ENCODE measurements at regions not wholly inside any gene's neighbourhood (a gene's known extent, or its start where the extent isn't known, plus 50 kb on each side); places are given as distances from the start of the nearest gene placed in this dataset.

GRCh38 chr2:234305846-234306245 lies 191.0 kb downstream of the ARL4C start:
- H3K27me3 ChIP-seq (ENCODE audit: control insufficient read depth in 2 of 2, insufficient read depth in 2 of 2, low read length in 2 of 2), result peaks cover 6 to 7% of the 10 kb centered on the region in 2 experiments
- no peaks in the 10 kb centered on the region for H3K9me1 ChIP-seq (replicated peaks; ENCODE audit: control insufficient read depth, extremely low read depth, insufficient read depth, low read length)
- no peaks in the 10 kb centered on the region for H3K79me2 ChIP-seq (ENCODE audit: control insufficient read depth, insufficient read depth, low read length)
- H4K20me1 ChIP-seq (replicated peaks; ENCODE audit: control insufficient read depth, extremely low read depth, insufficient read depth, low read length), result no peaks in the 10 kb centered on the region
- CTCF ChIA-PET, result interaction anchor here (1.1 to 1.2 kb wide), 2 partner anchors 191 to 811 kb away, joined by 3 read pairs; partner anchors contain the start of gene ARL4C
- intact Hi-C loops (cut with micrococcal nuclease), result no loop called here
- no peak for TF ChIP-seq EZH2 (IDR thresholded peaks at IDR 0.05; ENCODE audit: borderline replicate concordance, low read depth, low read length, severe bottlenecking)
- TF ChIP-seq POLR2AphosphoS5 (IDR thresholded peaks at IDR 0.05; ENCODE audit: insufficient read depth, low read depth, low read length), result no peak
- TF ChIP-seq CTCF (IDR thresholded peaks at IDR 0.05; ENCODE audit: extremely low read depth in 1 of 2, insufficient read depth in 1 of 2, low read depth in 1 of 2, low read length in 2 of 2), result no peak
- TF ChIP-seq GATA2 (IDR thresholded peaks at IDR 0.05; ENCODE audit: insufficient read depth, insufficient read length, low read depth, low read length), result no peak
- no peak for TF ChIP-seq JUN (IDR thresholded peaks at IDR 0.05; ENCODE audit: borderline replicate concordance, insufficient read depth, insufficient read length, low read depth)
- dilution Hi-C loops (cut with MboI; ENCODE audit: extremely low pct_ligation_motif_present, low sequenced_read_pairs), result no loop called here
- DNase-seq (ENCODE audit: low read depth, low spot score) (no peak), FAIRE-seq (no peak)
- no peaks in the 10 kb centered on the region for H3K9me3 ChIP-seq (replicated peaks; ENCODE audit: control insufficient read depth, insufficient read depth, low read length)
- no peaks in the 10 kb centered on the region for H3K36me3 ChIP-seq (ENCODE audit: control insufficient read depth in 2 of 2, extremely low read depth in 1 of 2, insufficient read depth in 2 of 2, low read length in 2 of 2)
- H2AFZ ChIP-seq (ENCODE audit: low read depth, low read length), result no peak overlapping the region
- H3K27ac ChIP-seq (ENCODE audit: insufficient read depth, low read depth, low read length), result no peak overlapping the region
- H3K4me3 ChIP-seq (replicated peaks in 1 of 3; ENCODE audit: insufficient read depth in 1 of 3, low read depth in 1 of 3, low read length in 3 of 3), result no peak overlapping the region
- no peak overlapping the region for H3K9ac ChIP-seq (replicated peaks; ENCODE audit: extremely low read depth, insufficient read depth, low read length)
- no peaks in the 10 kb centered on the region for H3K4me1 ChIP-seq (ENCODE audit: control insufficient read depth, extremely low read depth, insufficient read depth, low read length)
- no TSS peak for BruUV-seq (replicated peaks)
- no peak overlapping the region for H3K4me2 ChIP-seq (ENCODE audit: insufficient read depth, low read length)
- POLR2A ChIA-PET, result no interaction called here

GRCh38 chr2:234304950-234305349 lies 191.9 kb downstream of the ARL4C start:
- no peak for FAIRE-seq

More at GRCh38 chr2:234304950-234305349, 191.9 kb downstream of the ARL4C start:
- H2AFZ ChIP-seq (ENCODE audit: low read depth, low read length), result no peak overlapping the region
- no peaks in the 10 kb centered on the region for H3K9me3 ChIP-seq (replicated peaks; ENCODE audit: control insufficient read depth, insufficient read depth, low read length)
- H4K20me1 ChIP-seq (replicated peaks; ENCODE audit: control insufficient read depth, extremely low read depth, insufficient read depth, low read length), result no peaks in the 10 kb centered on the region
- no peak for TF ChIP-seq JUN (IDR thresholded peaks at IDR 0.05; ENCODE audit: borderline replicate concordance, insufficient read depth, insufficient read length, low read depth)
- TF ChIP-seq GATA2 (IDR thresholded peaks at IDR 0.05; ENCODE audit: insufficient read depth, insufficient read length, low read depth, low read length), result no peak
- no peak for TF ChIP-seq FOS (IDR thresholded peaks at IDR 0.05; ENCODE audit: borderline replicate concordance, insufficient read depth, low read length)
- TF ChIP-seq POLR2A (IDR thresholded peaks at IDR 0.05; ENCODE audit: low read depth, low read length), result no peak
- no peak for TF ChIP-seq CTCF (IDR thresholded peaks at IDR 0.05; ENCODE audit: extremely low read depth in 1 of 2, insufficient read depth in 1 of 2, low read depth in 1 of 2, low read length in 2 of 2)
- TF ChIP-seq MYC (IDR thresholded peaks at IDR 0.05; ENCODE audit: low read depth, low read length), result no peak
- no peak for TF ChIP-seq EZH2 (IDR thresholded peaks at IDR 0.05; ENCODE audit: borderline replicate concordance, low read depth, low read length, severe bottlenecking)
- no peak for TF ChIP-seq MAX (IDR thresholded peaks at IDR 0.05; ENCODE audit: insufficient read depth, insufficient read length)
- no peak for TF ChIP-seq POLR2AphosphoS5 (IDR thresholded peaks at IDR 0.05; ENCODE audit: insufficient read depth, low read depth, low read length)
- ChIA-PET POLR2A (interaction anchor here (1.0 kb wide), 1 partner anchor 100 kb away, joined by 3 read pairs; no protein-coding TSS in a partner anchor), CTCF (interaction anchor here (1.1 to 1.2 kb wide), 2 partner anchors 192 to 812 kb away, joined by 3 read pairs; partner anchors contain the start of gene ARL4C)
- no peak overlapping the region for H3K4me3 ChIP-seq (replicated peaks in 1 of 3; ENCODE audit: insufficient read depth in 1 of 3, low read depth in 1 of 3, low read length in 3 of 3)
- dilution Hi-C loops (cut with MboI; ENCODE audit: extremely low pct_ligation_motif_present, low sequenced_read_pairs) (no loop called here), intact Hi-C loops (cut with micrococcal nuclease) (no loop called here)
- no peaks in the 10 kb centered on the region for H3K36me3 ChIP-seq (ENCODE audit: control insufficient read depth in 2 of 2, extremely low read depth in 1 of 2, insufficient read depth in 2 of 2, low read length in 2 of 2)
- peaks cover 6 to 7% of the 10 kb centered on the region in 2 experiments for H3K27me3 ChIP-seq (ENCODE audit: control insufficient read depth in 2 of 2, insufficient read depth in 2 of 2, low read length in 2 of 2)
- no peaks in the 10 kb centered on the region for H3K4me1 ChIP-seq (ENCODE audit: control insufficient read depth, extremely low read depth, insufficient read depth, low read length)
- no peak overlapping the region for H3K27ac ChIP-seq (ENCODE audit: insufficient read depth, low read depth, low read length)
- H3K79me2 ChIP-seq (ENCODE audit: control insufficient read depth, insufficient read depth, low read length), result no peaks in the 10 kb centered on the region
- H3K9me1 ChIP-seq (replicated peaks; ENCODE audit: control insufficient read depth, extremely low read depth, insufficient read depth, low read length), result no peaks in the 10 kb centered on the region
- no peak overlapping the region for H3K9ac ChIP-seq (replicated peaks; ENCODE audit: extremely low read depth, insufficient read depth, low read length)
- no peak for DNase-seq (ENCODE audit: low read depth, low spot score)
- no peak overlapping the region for H3K4me2 ChIP-seq (ENCODE audit: insufficient read depth, low read length)
- BruUV-seq (replicated peaks), result no TSS peak
